Pancreas (tissue), 10 donors: ENCODE measurements at regions not wholly inside any gene's neighbourhood (a gene's known extent, or its start where the extent isn't known, plus 50 kb on each side); places are given as distances from the start of the nearest gene placed in this dataset.

Source experiments
- ATAC-seq, 4 donors: fragments of 200-7000 bp; cut with Tn5 transposase; one replicate each; pipeline versions ENCODE4 v1.8.0 to v1.9.1; 2020; ENCODE audit warnings: mild to moderate bottlenecking in 4 of 4, moderate library complexity in 4 of 4
- DNase-seq, 6 donors: peaks; one replicate each; pipeline ENCODE4 v3.0.0-alpha.2; 2020
- FAIRE-seq: peaks from 2 replicates; lab custom pipeline; 2012; peaks lifted over from hg19 to GRCh38; lab: Jason Lieb, UNC
- H3K27ac ChIP-seq, 4 donors: fragments of 200-600 bp; sonication (generic); 1 replicate in 3 of 4; 2 replicates in 1 of 4; pipeline versions ENCODE4 v1.5.0 to v1.8.0; 2020
- H3K27me3 ChIP-seq, 4 donors: fragments of 200-600 bp; one replicate each; pipeline ENCODE4 v1.8.0; 2021
- H3K36me3 ChIP-seq, 3 donors: fragments of 200-600 bp; sonication (generic) in 1 of 3; one replicate each; pipeline versions ENCODE4 v1.5.0 to v1.8.0; 2020 to 2021
- H3K4me1 ChIP-seq, 3 donors: fragments of 200-600 bp; one replicate each; pipeline ENCODE4 v1.8.0; 2021
- H3K4me3 ChIP-seq, 4 donors: fragments of 200-600 bp; sonication (generic) in 2 of 4; one replicate each; pipeline versions ENCODE4 v1.5.0 to v1.8.0; 2020 to 2021
- H3K9me3 ChIP-seq, 4 donors: fragments of 200-600 bp; one replicate each; pipeline ENCODE4 v1.8.0; 2021
- WGBS, 2 donors: extraction: QIAGEN DNeasy Blood & Tissue Kit; methylation state at CpG; one replicate each; pipeline ENCODE4 v1.1.7; 2013; 5-methylcytosine and 5-hydroxymethylcytosine counted together
- intact Hi-C, 3 donors: fragments of 100-400 bp; cut with DNase I; formaldehyde crosslinking; loops; one replicate each; pipeline versions ENCODE4 v1.11.1 to v1.14.2; 2022
- TF ChIP-seq, protein P1 (sequence below), 4 donors: fragments of 200-600 bp; sonication (generic) in 3 of 4; IDR thresholded peaks; one replicate each; pipeline versions ENCODE4 v1.5.0 to v1.8.0; 2021; ENCODE audit warnings: antibody characterized with exemption in 4 of 4
- donor health status: healthy with polysubstance abuse.
- donor health status: DM: no; HTN: no; CAD: no; lungs with moderate emphysema.
- donor health status: DM: no; HTN: no; CAD: no.
- donor health status: control.
- donor health status: control.
- donor health status: Bipolar disorder and iron deficiency.
- donor health status: DM: yes; HTN: yes; CAD: no.
- donor health status: DM: no; HTN: no; CAD: no.
- donor health status: DM: no; HTN: no; CAD: no.
- donor health status: DM: yes; HTN: yes; CAD: no.

DNA sequence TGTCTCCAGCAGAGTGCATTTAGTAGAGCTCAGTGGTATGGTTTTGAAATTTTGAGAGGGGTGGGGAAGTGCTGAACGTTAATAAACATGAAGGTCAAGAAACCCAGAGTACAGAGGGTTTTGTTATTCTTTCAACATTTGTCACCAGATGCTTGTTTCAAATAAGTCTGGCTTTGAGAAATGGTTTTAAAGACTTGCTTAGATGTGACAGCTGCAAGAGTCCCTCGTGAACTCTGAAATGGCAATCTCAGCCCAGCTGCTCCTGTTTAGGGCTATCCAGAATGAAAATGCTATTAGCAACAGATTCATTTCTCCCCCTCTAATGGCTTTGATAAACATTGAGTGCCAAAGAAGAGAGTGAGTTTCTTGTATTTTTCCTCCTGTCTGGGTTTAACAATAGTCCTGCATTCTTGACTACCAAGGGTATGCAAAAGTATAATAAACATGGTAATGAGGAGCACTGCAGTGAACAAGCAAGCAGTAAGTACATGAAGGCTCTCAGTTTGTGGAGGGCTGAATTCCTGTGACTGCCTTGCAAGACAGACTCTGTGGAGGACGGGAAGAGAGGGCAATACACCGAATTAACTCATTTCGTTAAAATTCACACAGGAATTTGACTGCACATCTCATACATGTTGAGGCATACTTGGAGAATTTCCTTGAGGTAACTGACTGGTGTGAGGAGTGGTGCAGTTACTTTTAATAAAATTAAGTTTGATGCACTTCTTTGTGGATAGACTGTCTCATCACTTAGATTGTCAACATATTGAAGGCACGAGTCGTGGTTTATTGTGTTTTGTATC, 490.9 kb downstream of the REEP3 start:
- Histone ChIP-seq H3K27me3 (no peaks in the 10 kb centered on the region), H3K36me3 (no peaks in the 10 kb centered on the region), H3K9me3 (no peaks in the 10 kb centered on the region), H3K4me1 (no peaks in the 10 kb centered on the region), H3K27ac (no peak overlapping the region), H3K4me3 (no peak overlapping the region)
- 37 to 42% methylated on average over 7 of the region's 7 CpGs for WGBS, 2 donors
- DNase-seq (no peak), FAIRE-seq (no peak), ATAC-seq (no peak)
- TF ChIP-seq, protein P1, sequence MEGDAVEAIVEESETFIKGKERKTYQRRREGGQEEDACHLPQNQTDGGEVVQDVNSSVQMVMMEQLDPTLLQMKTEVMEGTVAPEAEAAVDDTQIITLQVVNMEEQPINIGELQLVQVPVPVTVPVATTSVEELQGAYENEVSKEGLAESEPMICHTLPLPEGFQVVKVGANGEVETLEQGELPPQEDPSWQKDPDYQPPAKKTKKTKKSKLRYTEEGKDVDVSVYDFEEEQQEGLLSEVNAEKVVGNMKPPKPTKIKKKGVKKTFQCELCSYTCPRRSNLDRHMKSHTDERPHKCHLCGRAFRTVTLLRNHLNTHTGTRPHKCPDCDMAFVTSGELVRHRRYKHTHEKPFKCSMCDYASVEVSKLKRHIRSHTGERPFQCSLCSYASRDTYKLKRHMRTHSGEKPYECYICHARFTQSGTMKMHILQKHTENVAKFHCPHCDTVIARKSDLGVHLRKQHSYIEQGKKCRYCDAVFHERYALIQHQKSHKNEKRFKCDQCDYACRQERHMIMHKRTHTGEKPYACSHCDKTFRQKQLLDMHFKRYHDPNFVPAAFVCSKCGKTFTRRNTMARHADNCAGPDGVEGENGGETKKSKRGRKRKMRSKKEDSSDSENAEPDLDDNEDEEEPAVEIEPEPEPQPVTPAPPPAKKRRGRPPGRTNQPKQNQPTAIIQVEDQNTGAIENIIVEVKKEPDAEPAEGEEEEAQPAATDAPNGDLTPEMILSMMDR (IDR thresholded peaks at IDR 0.05), result no peak
- intact Hi-C loops, result no loop called here

DNA sequence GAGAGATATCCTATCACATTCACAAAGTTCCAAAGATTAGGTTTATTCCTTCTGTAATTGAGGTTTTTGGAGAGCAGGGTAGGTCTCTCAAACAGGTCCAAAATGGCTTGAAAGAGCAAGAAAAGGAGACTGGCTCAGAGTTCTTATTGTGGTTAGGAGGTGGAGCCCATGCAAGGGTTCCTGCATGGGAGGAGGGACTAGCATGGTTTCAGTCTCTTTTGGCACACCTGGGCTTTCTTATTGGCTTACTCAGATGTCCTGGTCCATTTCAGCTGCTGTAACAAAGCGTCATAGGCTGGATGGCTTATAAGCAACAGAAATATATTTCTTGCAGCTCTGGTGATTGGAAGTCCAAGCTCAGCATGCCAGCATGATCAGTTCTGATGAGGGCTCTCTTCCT, 493.1 kb downstream of the REEP3 start:
- Histone ChIP-seq H3K27ac (no peak overlapping the region), H3K4me3 (no peak overlapping the region), H3K27me3 (no peaks in the 10 kb centered on the region), H3K9me3 (no peaks in the 10 kb centered on the region), H3K36me3 (no peaks in the 10 kb centered on the region), H3K4me1 (no peaks in the 10 kb centered on the region)
- WGBS, 2 donors, result 72 to 73% methylated on average over 1 of the region's 1 CpG
- TF ChIP-seq, protein P1 (IDR thresholded peaks at IDR 0.05), result no peak
- no peak for DNase-seq
- ATAC-seq, result no peak
- intact Hi-C loops, result no loop called here
- no peak for FAIRE-seq

DNA sequence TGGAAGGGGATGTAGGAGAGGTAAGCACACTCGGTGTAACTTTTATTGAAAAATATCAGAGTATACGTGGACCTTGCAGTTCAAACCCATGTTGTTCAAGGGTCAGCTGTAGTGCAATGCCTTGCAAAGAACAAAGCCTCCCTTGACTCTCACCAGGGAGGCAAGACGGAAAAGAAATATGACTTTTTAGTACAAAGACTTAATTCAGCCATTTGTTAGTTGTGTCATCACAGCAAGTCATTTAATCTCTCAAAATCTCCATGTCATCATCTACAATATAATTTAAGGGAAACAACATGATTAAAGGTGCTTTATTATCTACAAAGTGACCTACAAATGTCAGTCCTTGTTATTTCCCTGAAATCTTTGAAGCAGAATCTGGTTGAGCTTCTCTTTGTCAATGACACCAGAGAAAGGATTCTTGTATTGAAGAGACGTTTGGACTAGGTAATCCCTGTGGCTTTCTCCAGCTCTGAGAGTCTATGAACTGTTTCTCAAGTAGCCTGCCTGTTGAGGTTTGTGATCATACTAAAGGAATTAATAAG, 502.8 kb downstream of the REEP3 start:
- Histone ChIP-seq H3K27ac (no peak overlapping the region), H3K27me3 (no peaks in the 10 kb centered on the region), H3K4me1 (no peaks in the 10 kb centered on the region), H3K36me3 (no peaks in the 10 kb centered on the region), H3K4me3 (no peak overlapping the region), H3K9me3 (no peaks in the 10 kb centered on the region)
- DNase-seq (no peak), ATAC-seq (no peak), FAIRE-seq (no peak)
- intact Hi-C loops, result no loop called here
- 18 to 26% methylated on average over 4 of the region's 4 CpGs for WGBS, 2 donors
- TF ChIP-seq, protein P1 (IDR thresholded peaks at IDR 0.05), result no peak

DNA sequence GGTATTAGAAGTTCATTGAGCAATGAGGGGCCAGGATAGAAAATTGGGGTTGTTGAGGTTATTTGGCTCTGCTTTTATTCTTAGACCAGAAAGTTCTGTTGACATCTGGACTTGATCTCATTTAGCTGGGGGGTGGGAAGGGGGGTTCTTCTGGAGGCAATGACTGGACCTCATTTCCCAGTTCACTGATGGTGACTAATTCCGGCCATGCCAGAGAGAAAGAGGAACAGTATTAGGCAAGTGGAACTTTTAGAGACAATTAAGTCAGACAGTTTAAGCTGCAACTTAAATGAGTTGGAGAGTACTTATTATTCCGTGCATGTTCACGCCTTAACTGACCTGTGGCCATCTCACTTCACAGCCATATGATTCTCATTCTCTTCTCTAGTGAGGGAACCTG, 512.5 kb downstream of the REEP3 start:
- ATAC-seq, result no peak
- WGBS, 2 donors, result 81 to 85% methylated on average over 3 of the region's 3 CpGs
- Histone ChIP-seq H3K27ac (no peak overlapping the region), H3K27me3 (no peaks in the 10 kb centered on the region), H3K36me3 (no peaks in the 10 kb centered on the region), H3K4me3 (no peak overlapping the region), H3K4me1 (no peaks in the 10 kb centered on the region), H3K9me3 (no peaks in the 10 kb centered on the region)
- TF ChIP-seq, protein P1 (IDR thresholded peaks at IDR 0.05), result no peak
- intact Hi-C loops, result no loop called here
- no peak for FAIRE-seq
- no peak for DNase-seq

DNA sequence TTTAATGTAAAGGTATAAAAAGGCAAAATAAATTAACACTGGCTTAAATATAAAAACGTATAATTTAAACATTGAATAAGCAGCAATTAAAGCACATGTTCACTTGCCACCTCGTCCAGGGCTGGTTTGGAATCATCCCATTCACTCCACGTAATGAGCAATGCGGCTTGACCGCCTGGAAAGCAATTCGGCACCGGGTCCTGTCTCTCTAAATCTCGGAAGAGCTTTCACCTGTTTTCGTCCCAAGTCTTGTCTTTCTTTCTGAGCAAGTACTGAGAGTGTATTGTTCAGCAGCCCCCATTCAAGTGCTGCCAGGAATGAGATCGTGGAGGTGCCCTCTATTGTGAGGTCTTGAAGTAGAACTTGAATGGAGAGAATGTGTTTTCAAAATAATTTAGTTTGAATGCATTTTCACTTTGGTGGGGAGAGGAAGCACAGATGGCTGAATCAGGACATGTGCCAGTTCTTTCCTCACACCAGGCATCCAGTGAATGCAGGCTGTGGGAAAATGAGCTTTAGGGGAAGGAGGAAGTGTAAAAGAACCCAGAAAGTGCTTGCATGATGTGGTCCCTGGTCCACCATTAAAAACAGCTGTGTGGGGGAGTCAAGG, 515.2 kb downstream of the REEP3 start:
- H3K27ac ChIP-seq, result no peak overlapping the region
- DNase-seq (no peak), FAIRE-seq (no peak)

More for the DNA sequence above, 515.2 kb downstream of the REEP3 start:
- TF ChIP-seq, protein P1 (IDR thresholded peaks at IDR 0.05), result no peak
- intact Hi-C loops, result no loop called here
- ATAC-seq, result no peak
- Histone ChIP-seq H3K9me3 (no peaks in the 10 kb centered on the region), H3K4me1 (no peaks in the 10 kb centered on the region), H3K4me3 (no peak overlapping the region), H3K36me3 (no peaks in the 10 kb centered on the region), H3K27me3 (no peaks in the 10 kb centered on the region)
- 43 to 50% methylated on average over 10 of the region's 10 CpGs for WGBS, 2 donors
